Vagina (tissue), 2 donors: ENCODE measurements at regions not wholly inside any gene's neighbourhood (a gene's known extent, or its start where the extent isn't known, plus 50 kb on each side); places are given as distances from the start of the nearest gene placed in this dataset.

Experiments
- CTCF ChIP-seq, 3 experiments: fragments of 450-650 bp in 2 of 3; fragments of 200-600 bp in 1 of 3; sonication (generic) in 1 of 3; IDR thresholded peaks; one replicate each; pipeline ENCODE4 v1.5.1; 2017 to 2019; ENCODE audit warnings: antibody characterized with exemption in 3 of 3, mild to moderate bottlenecking in 2 of 3, moderate library complexity in 2 of 3
- POLR2A ChIP-seq, 2 donors: fragments of 450-650 bp; IDR thresholded peaks; one replicate each; pipeline ENCODE4 v1.6.1; 2017; ENCODE audit warnings: antibody characterized with exemption in 2 of 2, mild to moderate bottlenecking in 2 of 2, moderate library complexity in 2 of 2

- TF ChIP-seq POLR2A (IDR thresholded peaks at IDR 0.05) (no peak), CTCF (IDR thresholded peaks at IDR 0.05) (no peak)
These were observed 107.4 kb downstream of the CT47B1 start for GRCh38 chrX:120768254-120768653.
